ENCODE measurements at regions not wholly inside any gene's neighbourhood (a gene's known extent, or its start where the extent isn't known, plus 50 kb on each side); places are given as distances from the start of the nearest gene placed in this dataset.

DNA sequence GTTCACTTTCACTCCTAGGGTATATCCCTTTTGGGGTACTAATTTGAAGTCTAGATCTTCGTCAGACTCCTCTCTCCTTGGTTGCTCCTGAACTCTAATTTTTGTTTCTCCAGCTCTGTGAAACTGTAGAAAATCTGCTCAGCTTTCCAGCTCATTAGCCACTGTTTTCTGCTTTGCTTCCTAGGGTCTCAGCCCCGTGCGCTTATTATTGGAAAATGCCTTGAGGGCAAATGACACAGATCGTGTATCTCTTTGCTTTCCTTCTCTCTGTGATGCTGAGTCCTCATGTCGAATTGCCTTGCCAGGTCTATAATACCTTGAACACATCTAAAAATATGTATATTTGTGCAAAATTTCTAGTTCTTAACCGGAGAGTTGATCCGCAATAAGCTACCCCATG, 731.1 kb downstream of the EDEM1 start:
- no peak for DNase-seq (ENCODE audit: low spot score)
- H3K79me2 ChIP-seq (ENCODE audit: insufficient read depth, low read length): no peaks in the 10 kb centered on the region
- no peak for FAIRE-seq
- in situ Hi-C loops (cut with HindIII; ENCODE audit: extremely low pct_ligation_motif_present, low pct_unique_long_range_greater_than_20kb): no loop called here
- H3K9me3 ChIP-seq (ENCODE audit: low read length): peaks cover 54% of the 10 kb centered on the region
- ChIA-PET POLR2A (no interaction called here), CTCF (ENCODE audit: low intra/inter-chr PET ratio, low total read pairs) (no interaction called here)
- no peaks in the 10 kb centered on the region for H3K36me3 ChIP-seq (replicated peaks in 1 of 2; ENCODE audit: control insufficient read depth in 1 of 2, insufficient read depth in 2 of 2, low read length in 2 of 2)
- TF ChIP-seq AGO2 (optimal IDR thresholded peaks at IDR 0.05; ENCODE audit: low read depth, low read length) (no peak), FIP1L1 (IDR thresholded peaks at IDR 0.05; ENCODE audit: borderline replicate concordance, insufficient read depth, low read depth, low read length) (no peak), CHCHD3 (CRISPR knock-in tag; IDR thresholded peaks at IDR 0.05) (no peak), ZNF672 (CRISPR knock-in tag; IDR thresholded peaks at IDR 0.05) (no peak)
- TF ChIP-seq, protein P1, sequence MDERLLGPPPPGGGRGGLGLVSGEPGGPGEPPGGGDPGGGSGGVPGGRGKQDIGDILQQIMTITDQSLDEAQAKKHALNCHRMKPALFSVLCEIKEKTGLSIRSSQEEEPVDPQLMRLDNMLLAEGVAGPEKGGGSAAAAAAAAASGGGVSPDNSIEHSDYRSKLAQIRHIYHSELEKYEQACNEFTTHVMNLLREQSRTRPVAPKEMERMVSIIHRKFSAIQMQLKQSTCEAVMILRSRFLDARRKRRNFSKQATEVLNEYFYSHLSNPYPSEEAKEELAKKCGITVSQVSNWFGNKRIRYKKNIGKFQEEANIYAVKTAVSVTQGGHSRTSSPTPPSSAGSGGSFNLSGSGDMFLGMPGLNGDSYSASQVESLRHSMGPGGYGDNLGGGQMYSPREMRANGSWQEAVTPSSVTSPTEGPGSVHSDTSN (CRISPR knock-in tag; IDR thresholded peaks at IDR 0.05): no peak
- TF ChIP-seq, protein P2, sequence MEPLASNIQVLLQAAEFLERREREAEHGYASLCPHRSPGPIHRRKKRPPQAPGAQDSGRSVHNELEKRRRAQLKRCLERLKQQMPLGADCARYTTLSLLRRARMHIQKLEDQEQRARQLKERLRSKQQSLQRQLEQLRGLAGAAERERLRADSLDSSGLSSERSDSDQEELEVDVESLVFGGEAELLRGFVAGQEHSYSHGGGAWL (CRISPR knock-in tag; IDR thresholded peaks at IDR 0.05): no peak
- no peak overlapping the region for H3K4me3 ChIP-seq (replicated peaks in 1 of 3; ENCODE audit: insufficient read depth in 1 of 3, low read depth in 2 of 3, low read length in 3 of 3)
- ATAC-seq: no peak
- no peak overlapping the region for H3K4me2 ChIP-seq (ENCODE audit: low read depth, low read length)
- no peak overlapping the region for H3K9ac ChIP-seq (ENCODE audit: insufficient read depth, low read depth, low read length)
- no peaks in the 10 kb centered on the region for H4K20me1 ChIP-seq (ENCODE audit: insufficient read depth, low read length)
- H3K27me3 ChIP-seq (ENCODE audit: control insufficient read depth in 1 of 2, insufficient read depth in 2 of 2, low read length in 2 of 2): no peaks in the 10 kb centered on the region
- 34% methylated on average over 7 of the region's 7 CpGs for WGBS (ENCODE audit: low lambda C conversion rate)
- H3K27ac ChIP-seq (ENCODE audit: extremely low read length, insufficient read depth, low read length): no peak overlapping the region
- intact Hi-C loops (cut with micrococcal nuclease; ENCODE audit: unreplicated experiment): no loop called here
- BruUV-seq (replicated peaks): no TSS peak
- no peaks in the 10 kb centered on the region for H3K4me1 ChIP-seq (ENCODE audit: insufficient read depth, low read length)
- H2AFZ ChIP-seq (ENCODE audit: low read length): no peak overlapping the region

DNA sequence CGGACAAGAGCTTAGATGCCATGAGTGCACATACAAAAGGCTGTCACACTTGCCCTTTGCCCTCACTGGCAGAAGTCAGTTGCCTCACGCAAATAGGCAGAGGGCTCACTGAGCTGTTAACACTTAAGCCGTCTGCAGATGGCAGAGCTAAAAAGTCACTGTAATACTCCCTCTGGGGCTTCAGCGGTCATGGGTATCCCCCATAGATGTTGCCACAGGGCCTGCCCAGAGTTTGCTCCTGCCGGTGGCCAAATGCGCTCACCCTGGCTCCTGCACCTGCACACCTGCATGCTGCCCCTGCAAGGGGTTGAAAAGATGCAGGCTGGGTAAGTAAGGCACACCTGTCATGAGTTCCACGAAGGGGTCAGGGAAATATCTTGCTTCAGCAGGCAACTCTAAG, 741.5 kb downstream of the EDEM1 start:
- Histone ChIP-seq H2AFZ (ENCODE audit: low read length) (no peak overlapping the region), H3K36me3 (replicated peaks in 1 of 2; ENCODE audit: control insufficient read depth in 1 of 2, insufficient read depth in 2 of 2, low read length in 2 of 2) (no peaks in the 10 kb centered on the region), H3K4me1 (ENCODE audit: insufficient read depth, low read length) (no peaks in the 10 kb centered on the region), H3K4me3 (replicated peaks in 1 of 3; ENCODE audit: insufficient read depth in 1 of 3, low read depth in 2 of 3, low read length in 3 of 3) (no peak overlapping the region), H3K9ac (ENCODE audit: insufficient read depth, low read depth, low read length) (no peak overlapping the region), H3K4me2 (ENCODE audit: low read depth, low read length) (no peak overlapping the region), H3K27me3 (ENCODE audit: control insufficient read depth in 1 of 2, insufficient read depth in 2 of 2, low read length in 2 of 2) (no peaks in the 10 kb centered on the region), H3K79me2 (ENCODE audit: insufficient read depth, low read length) (no peaks in the 10 kb centered on the region), H4K20me1 (ENCODE audit: insufficient read depth, low read length) (no peaks in the 10 kb centered on the region), H3K9me3 (ENCODE audit: low read length) (peaks cover 70% of the 10 kb centered on the region), H3K27ac (ENCODE audit: extremely low read length, insufficient read depth, low read length) (no peak overlapping the region)
- in situ Hi-C loops (cut with HindIII; ENCODE audit: extremely low pct_ligation_motif_present, low pct_unique_long_range_greater_than_20kb) (no loop called here), intact Hi-C loops (cut with micrococcal nuclease; ENCODE audit: unreplicated experiment) (no loop called here)
- no peak for ATAC-seq
- CTCF ChIA-PET (ENCODE audit: low intra/inter-chr PET ratio, low total read pairs): no interaction called here
- POLR2A ChIA-PET: no interaction called here
- BruUV-seq (replicated peaks): no TSS peak
- DNase-seq (ENCODE audit: low spot score): no peak
- 0% methylated on average over 3 of the region's 7 CpGs for WGBS (ENCODE audit: low lambda C conversion rate)
- no peak for FAIRE-seq
- TF ChIP-seq ZNF432 (CRISPR knock-in tag; IDR thresholded peaks at IDR 0.05; ENCODE audit: borderline replicate concordance) (no peak), MZF1 (CRISPR knock-in tag; IDR thresholded peaks at IDR 0.05; ENCODE audit: borderline replicate concordance) (no peak), KLF12 (CRISPR knock-in tag; IDR thresholded peaks at IDR 0.05; ENCODE audit: borderline replicate concordance) (no peak), NFE2L1 (CRISPR knock-in tag; IDR thresholded peaks at IDR 0.05; ENCODE audit: borderline replicate concordance) (no peak), LCORL (IDR thresholded peaks at IDR 0.05) (no peak), LCORL (CRISPR knock-in tag; IDR thresholded peaks at IDR 0.05) (no peak), SIN3B (IDR thresholded peaks at IDR 0.05; ENCODE audit: low read length) (no peak), ZNF121 (CRISPR knock-in tag; IDR thresholded peaks at IDR 0.05) (no peak), FOXC1 (CRISPR knock-in tag; IDR thresholded peaks at IDR 0.05; ENCODE audit: borderline replicate concordance) (no peak), SNRNP70 (IDR thresholded peaks at IDR 0.05; ENCODE audit: low read depth, low read length) (no peak), PHF20 (CRISPR knock-in tag; IDR thresholded peaks at IDR 0.05) (no peak)
- TF ChIP-seq, protein P3, sequence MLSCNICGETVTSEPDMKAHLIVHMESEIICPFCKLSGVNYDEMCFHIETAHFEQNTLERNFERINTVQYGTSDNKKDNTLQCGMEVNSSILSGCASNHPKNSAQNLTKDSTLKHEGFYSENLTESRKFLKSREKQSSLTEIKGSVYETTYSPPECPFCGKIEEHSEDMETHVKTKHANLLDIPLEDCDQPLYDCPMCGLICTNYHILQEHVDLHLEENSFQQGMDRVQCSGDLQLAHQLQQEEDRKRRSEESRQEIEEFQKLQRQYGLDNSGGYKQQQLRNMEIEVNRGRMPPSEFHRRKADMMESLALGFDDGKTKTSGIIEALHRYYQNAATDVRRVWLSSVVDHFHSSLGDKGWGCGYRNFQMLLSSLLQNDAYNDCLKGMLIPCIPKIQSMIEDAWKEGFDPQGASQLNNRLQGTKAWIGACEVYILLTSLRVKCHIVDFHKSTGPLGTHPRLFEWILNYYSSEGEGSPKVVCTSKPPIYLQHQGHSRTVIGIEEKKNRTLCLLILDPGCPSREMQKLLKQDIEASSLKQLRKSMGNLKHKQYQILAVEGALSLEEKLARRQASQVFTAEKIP (CRISPR knock-in tag; IDR thresholded peaks at IDR 0.05; ENCODE audit: borderline replicate concordance): no peak
